ENCODE measurements at regions not wholly inside any gene's neighbourhood (a gene's known extent, or its start where the extent isn't known, plus 50 kb on each side); places are given as distances from the start of the nearest gene placed in this dataset.

DNA sequence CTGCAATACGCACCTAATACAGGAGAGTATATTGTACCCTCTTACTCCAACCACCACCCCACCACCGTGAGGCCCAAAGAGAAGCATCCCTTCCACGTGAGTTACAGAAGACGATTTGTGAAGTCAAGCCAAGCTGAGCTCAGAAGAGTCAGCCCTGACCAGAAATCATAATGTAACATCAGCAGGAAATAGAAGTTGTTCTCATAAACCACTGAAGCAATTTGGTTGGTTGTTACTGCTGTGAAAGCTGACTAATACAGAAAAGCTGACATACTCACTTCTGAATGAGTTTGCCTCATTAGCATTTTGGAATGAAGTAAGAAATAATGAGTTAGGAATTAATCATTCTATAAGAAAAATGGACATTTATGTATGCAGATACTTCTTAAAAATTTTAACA, 749.4 kb upstream of the SLC10A2 start:
- no peak for TF ChIP-seq POLR2A (IDR thresholded peaks at IDR 0.05)
- TF ChIP-seq, protein P1, sequence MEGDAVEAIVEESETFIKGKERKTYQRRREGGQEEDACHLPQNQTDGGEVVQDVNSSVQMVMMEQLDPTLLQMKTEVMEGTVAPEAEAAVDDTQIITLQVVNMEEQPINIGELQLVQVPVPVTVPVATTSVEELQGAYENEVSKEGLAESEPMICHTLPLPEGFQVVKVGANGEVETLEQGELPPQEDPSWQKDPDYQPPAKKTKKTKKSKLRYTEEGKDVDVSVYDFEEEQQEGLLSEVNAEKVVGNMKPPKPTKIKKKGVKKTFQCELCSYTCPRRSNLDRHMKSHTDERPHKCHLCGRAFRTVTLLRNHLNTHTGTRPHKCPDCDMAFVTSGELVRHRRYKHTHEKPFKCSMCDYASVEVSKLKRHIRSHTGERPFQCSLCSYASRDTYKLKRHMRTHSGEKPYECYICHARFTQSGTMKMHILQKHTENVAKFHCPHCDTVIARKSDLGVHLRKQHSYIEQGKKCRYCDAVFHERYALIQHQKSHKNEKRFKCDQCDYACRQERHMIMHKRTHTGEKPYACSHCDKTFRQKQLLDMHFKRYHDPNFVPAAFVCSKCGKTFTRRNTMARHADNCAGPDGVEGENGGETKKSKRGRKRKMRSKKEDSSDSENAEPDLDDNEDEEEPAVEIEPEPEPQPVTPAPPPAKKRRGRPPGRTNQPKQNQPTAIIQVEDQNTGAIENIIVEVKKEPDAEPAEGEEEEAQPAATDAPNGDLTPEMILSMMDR (IDR thresholded peaks at IDR 0.05) = no peak
